ENCODE measurements at regions not wholly inside any gene's neighbourhood (a gene's known extent, or its start where the extent isn't known, plus 50 kb on each side); places are given as distances from the start of the nearest gene placed in this dataset.
"Not testable (repeated sequence)": the region's sequence is repeated elsewhere in the genome, so short reads cannot be mapped to it uniquely, and the experiment has no call there.

- TF ChIP-seq, protein P1, sequence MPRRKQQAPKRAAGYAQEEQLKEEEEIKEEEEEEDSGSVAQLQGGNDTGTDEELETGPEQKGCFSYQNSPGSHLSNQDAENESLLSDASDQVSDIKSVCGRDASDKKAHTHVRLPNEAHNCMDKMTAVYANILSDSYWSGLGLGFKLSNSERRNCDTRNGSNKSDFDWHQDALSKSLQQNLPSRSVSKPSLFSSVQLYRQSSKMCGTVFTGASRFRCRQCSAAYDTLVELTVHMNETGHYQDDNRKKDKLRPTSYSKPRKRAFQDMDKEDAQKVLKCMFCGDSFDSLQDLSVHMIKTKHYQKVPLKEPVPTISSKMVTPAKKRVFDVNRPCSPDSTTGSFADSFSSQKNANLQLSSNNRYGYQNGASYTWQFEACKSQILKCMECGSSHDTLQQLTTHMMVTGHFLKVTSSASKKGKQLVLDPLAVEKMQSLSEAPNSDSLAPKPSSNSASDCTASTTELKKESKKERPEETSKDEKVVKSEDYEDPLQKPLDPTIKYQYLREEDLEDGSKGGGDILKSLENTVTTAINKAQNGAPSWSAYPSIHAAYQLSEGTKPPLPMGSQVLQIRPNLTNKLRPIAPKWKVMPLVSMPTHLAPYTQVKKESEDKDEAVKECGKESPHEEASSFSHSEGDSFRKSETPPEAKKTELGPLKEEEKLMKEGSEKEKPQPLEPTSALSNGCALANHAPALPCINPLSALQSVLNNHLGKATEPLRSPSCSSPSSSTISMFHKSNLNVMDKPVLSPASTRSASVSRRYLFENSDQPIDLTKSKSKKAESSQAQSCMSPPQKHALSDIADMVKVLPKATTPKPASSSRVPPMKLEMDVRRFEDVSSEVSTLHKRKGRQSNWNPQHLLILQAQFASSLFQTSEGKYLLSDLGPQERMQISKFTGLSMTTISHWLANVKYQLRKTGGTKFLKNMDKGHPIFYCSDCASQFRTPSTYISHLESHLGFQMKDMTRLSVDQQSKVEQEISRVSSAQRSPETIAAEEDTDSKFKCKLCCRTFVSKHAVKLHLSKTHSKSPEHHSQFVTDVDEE (CRISPR knock-in tag; IDR thresholded peaks at IDR 0.05) = no peak
- no peak for TF ChIP-seq ZC3H10 (CRISPR knock-in tag; IDR thresholded peaks at IDR 0.05)
- TF ChIP-seq ZNF565 (CRISPR knock-in tag; conservative IDR thresholded peaks at IDR 0.05; ENCODE audit: low read depth) = no peak
- TF ChIP-seq RARB (CRISPR knock-in tag; IDR thresholded peaks at IDR 0.05) = no peak
- no peak for TF ChIP-seq ZFP3 (CRISPR knock-in tag; IDR thresholded peaks at IDR 0.05)
- TF ChIP-seq ISL1 (CRISPR knock-in tag; IDR thresholded peaks at IDR 0.05) = no peak
- no peak for TF ChIP-seq OSR1 (CRISPR knock-in tag; IDR thresholded peaks at IDR 0.05)
- TF ChIP-seq ZFP30 (CRISPR knock-in tag; IDR thresholded peaks at IDR 0.05) = no peak
- no peak for ATAC-seq
Measured at GRCh38 chr4:18611026-18611425, 589.5 kb upstream of the LCORL start.

- ATAC-seq = no peak
- no peak for TF ChIP-seq RARB (CRISPR knock-in tag; IDR thresholded peaks at IDR 0.05)
- TF ChIP-seq OSR1 (CRISPR knock-in tag; IDR thresholded peaks at IDR 0.05) = no peak
- TF ChIP-seq TCF4 (CRISPR knock-in tag; IDR thresholded peaks at IDR 0.05; ENCODE audit: borderline replicate concordance) = no peak
- TF ChIP-seq ZFP3 (CRISPR knock-in tag; IDR thresholded peaks at IDR 0.05) = no peak
- TF ChIP-seq CSDC2 (CRISPR knock-in tag; IDR thresholded peaks at IDR 0.05) = no peak
- no peak for TF ChIP-seq PPARA (CRISPR knock-in tag; IDR thresholded peaks at IDR 0.05; ENCODE audit: borderline replicate concordance)
- TF ChIP-seq, protein P2, sequence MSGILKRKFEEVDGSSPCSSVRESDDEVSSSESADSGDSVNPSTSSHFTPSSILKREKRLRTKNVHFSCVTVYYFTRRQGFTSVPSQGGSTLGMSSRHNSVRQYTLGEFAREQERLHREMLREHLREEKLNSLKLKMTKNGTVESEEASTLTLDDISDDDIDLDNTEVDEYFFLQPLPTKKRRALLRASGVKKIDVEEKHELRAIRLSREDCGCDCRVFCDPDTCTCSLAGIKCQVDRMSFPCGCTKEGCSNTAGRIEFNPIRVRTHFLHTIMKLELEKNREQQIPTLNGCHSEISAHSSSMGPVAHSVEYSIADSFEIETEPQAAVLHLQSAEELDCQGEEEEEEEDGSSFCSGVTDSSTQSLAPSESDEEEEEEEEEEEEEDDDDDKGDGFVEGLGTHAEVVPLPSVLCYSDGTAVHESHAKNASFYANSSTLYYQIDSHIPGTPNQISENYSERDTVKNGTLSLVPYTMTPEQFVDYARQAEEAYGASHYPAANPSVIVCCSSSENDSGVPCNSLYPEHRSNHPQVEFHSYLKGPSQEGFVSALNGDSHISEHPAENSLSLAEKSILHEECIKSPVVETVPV (CRISPR knock-in tag; IDR thresholded peaks at IDR 0.05) = no peak
- TF ChIP-seq ZNF70 (CRISPR knock-in tag; IDR thresholded peaks at IDR 0.05) = no peak
- TF ChIP-seq CREB5 (CRISPR knock-in tag; IDR thresholded peaks at IDR 0.05; ENCODE audit: low read depth) = no peak
- TF ChIP-seq, protein P1 (CRISPR knock-in tag; IDR thresholded peaks at IDR 0.05) = no peak
- no peak for TF ChIP-seq ZFP30 (CRISPR knock-in tag; IDR thresholded peaks at IDR 0.05)
Measured at GRCh38 chr4:18608908-18609533, 587.5 kb upstream of the LCORL start.

DNA sequence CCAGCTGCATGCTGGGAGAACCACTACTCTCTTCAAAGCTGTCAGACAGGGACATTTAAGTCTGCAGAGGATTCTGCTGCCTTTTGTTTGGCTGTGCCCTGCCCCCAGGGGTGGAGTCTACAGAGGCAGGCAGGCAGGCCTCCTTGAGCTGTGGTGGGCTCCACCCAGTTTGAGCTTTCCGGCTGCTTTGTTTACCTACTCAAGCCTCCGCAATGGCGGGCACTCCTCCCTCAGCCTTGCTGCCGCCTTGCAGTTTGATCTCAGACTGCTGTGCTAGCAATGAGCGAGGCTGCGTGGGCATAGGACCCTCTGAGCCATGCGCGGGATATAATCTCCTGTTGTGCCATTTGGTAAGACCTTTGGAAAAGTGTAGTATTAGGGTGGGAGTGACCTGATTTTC, 581.1 kb upstream of the LCORL start:
- ATAC-seq = not testable (repeated sequence)

DNA sequence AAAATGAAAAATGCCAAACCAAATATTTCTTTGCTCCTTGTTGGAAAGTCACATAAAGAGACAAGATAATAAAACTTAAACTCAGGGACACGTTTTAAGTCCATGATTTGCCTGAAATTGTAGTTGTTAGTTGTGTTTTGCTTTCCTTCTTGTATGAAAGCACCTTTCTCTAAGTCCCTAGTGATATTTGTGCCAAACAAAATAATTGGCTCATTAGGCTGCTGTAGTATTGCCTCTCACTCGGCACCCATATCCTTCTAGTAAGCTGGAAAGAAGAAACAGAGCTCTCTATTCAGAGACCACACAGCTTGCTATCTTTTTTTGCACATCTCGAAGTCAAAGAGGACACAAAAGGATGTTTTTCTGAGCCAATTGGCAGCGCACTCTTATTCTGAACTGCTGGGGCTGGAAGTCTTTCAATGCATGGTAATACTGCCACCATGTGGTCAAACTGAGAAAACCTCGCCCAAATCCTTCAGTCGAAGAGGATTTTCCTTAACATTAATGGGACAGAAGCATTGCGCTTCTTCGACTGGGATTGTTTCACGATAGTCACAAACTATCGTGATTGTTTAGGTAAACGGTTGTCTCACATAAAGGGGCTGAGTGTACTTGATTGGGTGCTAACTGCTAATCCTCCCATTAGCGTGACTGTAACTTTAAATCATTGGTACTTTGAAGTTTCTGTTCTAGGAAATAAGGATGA, 571.9 kb upstream of the LCORL start:
- ATAC-seq = peak; percentile 93
- TF ChIP-seq OSR1 (CRISPR knock-in tag; IDR thresholded peaks at IDR 0.05) (no peak), ZFP3 (CRISPR knock-in tag; IDR thresholded peaks at IDR 0.05) (no peak), POU6F1 (CRISPR knock-in tag; IDR thresholded peaks at IDR 0.05; ENCODE audit: borderline replicate concordance, low read depth) (no peak), ZNF8 (CRISPR knock-in tag; IDR thresholded peaks at IDR 0.05) (no peak)

All from SK-N-SH treated with all-trans-retinoic acid at 6 μM for 48 hours (cell line).